ENCODE measurements at regions not wholly inside any gene's neighbourhood (a gene's known extent, or its start where the extent isn't known, plus 50 kb on each side); places are given as distances from the start of the nearest gene placed in this dataset.

DNA sequence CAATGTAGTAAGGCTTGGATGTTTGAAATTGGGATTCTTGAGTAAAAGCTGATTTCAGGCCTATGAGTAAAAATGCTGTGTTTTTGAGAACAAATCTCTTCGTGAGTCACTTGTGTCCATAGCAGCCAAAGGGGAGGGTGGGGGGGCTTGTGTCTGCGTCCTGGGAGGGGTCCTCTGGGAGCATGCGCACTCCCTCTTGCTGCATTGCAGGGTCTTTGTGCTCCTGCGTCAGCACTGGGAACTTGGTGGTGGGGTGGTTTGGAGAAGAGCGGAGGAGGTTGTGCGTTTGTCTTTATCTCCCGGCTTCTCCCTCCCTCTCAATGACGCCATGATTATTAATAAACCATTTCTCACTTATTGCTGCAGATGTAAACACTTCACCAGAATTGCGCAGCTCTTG, 75.9 kb upstream of the NDN start:
- TF ChIP-seq POLR2A (IDR thresholded peaks at IDR 0.05) (no peak), POLR2AphosphoS5 (IDR thresholded peaks at IDR 0.05) (no peak), EP300 (IDR thresholded peaks at IDR 0.05) (no peak)

Measured in sigmoid colon (tissue), 4 donors.